AG04449 (cell line): ENCODE measurements at regions not wholly inside any gene's neighbourhood (a gene's known extent, or its start where the extent isn't known, plus 50 kb on each side); places are given as distances from the start of the nearest gene placed in this dataset.

Source experiments
- CTCF ChIA-PET: fragments of 350-600 bp; formaldehyde crosslinking; extraction: SDS; loops from one replicate; lab custom pipeline; 2021; ENCODE audit warnings: antibody characterized with exemption; lab: Yijun Ruan, JAX
- POLR2A ChIA-PET: fragments of 400-600, 350-600 bp; formaldehyde crosslinking; extraction: SDS; loops from one replicate; lab custom pipeline; 2020; ENCODE audit warnings: antibody characterized with exemption, inconsistent platforms; lab: Yijun Ruan, JAX
- DNase-seq: peaks from one replicate; pipeline ENCODE4 v3.0.0-alpha.2; 2010; ENCODE audit warnings: low read depth, low spot score
- H3K4me3 ChIP-seq: 2 replicates; pipeline ENCODE4 v1.5.1; 2011; ENCODE audit warnings: low read depth, mild to moderate bottlenecking, control low read depth, low read length
- CTCF ChIP-seq: IDR thresholded peaks from one replicate; pipeline ENCODE4 v1.5.1; 2011; ENCODE audit warnings: mild to moderate bottlenecking, moderate library complexity, low read length, control low read depth, inconsistent platforms; ENCODE audit not compliant: insufficient read depth; ENCODE audit errors: missing control alignments

GRCh38 chr3:55288657-55289056, 198.4 kb downstream of the WNT5A start:
- no peak for TF ChIP-seq CTCF
- POLR2A ChIA-PET, result no interaction called here
- CTCF ChIA-PET, result interaction anchor here (1.1 kb wide), 1 partner anchor 28 kb away, joined by 3 read pairs; no protein-coding TSS in a partner anchor
- no peak for DNase-seq
- H3K4me3 ChIP-seq, result no peak overlapping the region

- DNase-seq, result no peak
- ChIA-PET CTCF (no interaction called here), POLR2A (no interaction called here)
- no peak overlapping the region for H3K4me3 ChIP-seq
- TF ChIP-seq CTCF, result no peak
Observed at GRCh38 chr3:55286693-55287092, 200.4 kb downstream of the WNT5A start.

GRCh38 chr3:55285156-55285555, 201.9 kb downstream of the WNT5A start:
- no peak for DNase-seq
- POLR2A ChIA-PET, result interaction anchor here (0.8 to 1.0 kb wide), 2 partner anchors 87 to 93 kb away, joined by 3 to 5 read pairs; no protein-coding TSS in a partner anchor
- CTCF ChIA-PET, result interaction anchor here (0.7 to 1.3 kb wide), 2 partner anchors 14 to 104 kb away, joined by 3 to 4 read pairs; no protein-coding TSS in a partner anchor
- TF ChIP-seq CTCF, result no peak
- no peak overlapping the region for H3K4me3 ChIP-seq

GRCh38 chr3:55283441-55283925, 203.6 kb downstream of the WNT5A start:
- H3K4me3 ChIP-seq, result no peak overlapping the region
- POLR2A ChIA-PET, result no interaction called here
- CTCF ChIA-PET, result interaction anchor here (1.0 kb wide), 1 partner anchor 12 kb away, joined by 4 read pairs; no protein-coding TSS in a partner anchor
- DNase-seq, result no peak
- no peak for TF ChIP-seq CTCF

GRCh38 chr3:55282994-55283393, 204.1 kb downstream of the WNT5A start:
- ChIA-PET CTCF (interaction anchor here (1.7 kb wide), 1 partner anchor 10 kb away, joined by 5 read pairs; no protein-coding TSS in a partner anchor), POLR2A (no interaction called here)
- TF ChIP-seq CTCF, result no peak
- H3K4me3 ChIP-seq, result no peak overlapping the region
- DNase-seq, result no peak

GRCh38 chr3:55272031-55272645, 215.0 kb downstream of the WNT5A start:
- no peak for TF ChIP-seq CTCF
- ChIA-PET CTCF (interaction anchor here (1.2 to 1.7 kb wide), 4 partner anchors 10 to 419 kb away, joined by 4 to 5 read pairs (median 4); no protein-coding TSS in a partner anchor), POLR2A (interaction anchor here (0.7 to 1.3 kb wide), 5 partner anchors 70 to 210 kb away, joined by 3 to 4 read pairs (median 3); no protein-coding TSS in a partner anchor)
- H3K4me3 ChIP-seq, result no peak overlapping the region
- no peak for DNase-seq
